HEK293 (cell line): ENCODE measurements at regions not wholly inside any gene's neighbourhood (a gene's known extent, or its start where the extent isn't known, plus 50 kb on each side); places are given as distances from the start of the nearest gene placed in this dataset.

Experiments used
- CTCF ChIA-PET: fragments of 350-600 bp; formaldehyde crosslinking; extraction: SDS; loops from one replicate; lab custom pipeline; 2021; ENCODE audit warnings: antibody characterized with exemption; lab: Yijun Ruan, JAX
- POLR2A ChIA-PET: fragments of 300-600 bp; formaldehyde crosslinking; extraction: SDS; loops from one replicate; lab custom pipeline; 2020; ENCODE audit warnings: antibody characterized with exemption, inconsistent platforms; lab: Yijun Ruan, JAX
- H3K27ac ChIP-seq: fragments of 200-500 bp; sonication (Bioruptor generic); 2 replicates; pipeline ENCODE4 v1.5.1; 2014; ENCODE audit warnings: low read depth, low read length, control low read depth, inconsistent platforms; ENCODE audit errors: extremely low read depth
- H3K36me3 ChIP-seq, 2 experiments: fragments of 200-500 bp in 1 of 2; sonication (Bioruptor generic) in 1 of 2; 1 replicate in 1 of 2; 2 replicates in 1 of 2; pipeline ENCODE4 v1.5.1; 2014 to 2017; ENCODE audit warnings: inconsistent platforms in 2 of 2, low read length in 2 of 2; ENCODE audit not compliant: control insufficient read depth in 2 of 2, insufficient read depth in 1 of 2
- H3K4me1 ChIP-seq: fragments of 200-500 bp; sonication (Bioruptor generic); 2 replicates; pipeline ENCODE4 v1.5.1; 2014; ENCODE audit warnings: mild to moderate bottlenecking, low read length, inconsistent platforms; ENCODE audit not compliant: control insufficient read depth, insufficient read depth
- H3K4me3 ChIP-seq: 2 replicates; pipeline ENCODE4 v1.5.1; 2011; ENCODE audit warnings: low read depth, mild to moderate bottlenecking, control low read depth, low read length, moderate library complexity
- H3K9me3 ChIP-seq: fragments of 200-500 bp; sonication (Bioruptor generic); 2 replicates; pipeline ENCODE4 v1.5.1; 2014; ENCODE audit warnings: low read depth, low read length, inconsistent platforms; ENCODE audit not compliant: control insufficient read depth, insufficient read depth
- BCL11B ChIP-seq: fragments of 450-650 bp; formaldehyde crosslinking; IDR thresholded peaks from 2 replicates; pipeline ENCODE4 v1.5.1; 2016; ENCODE audit warnings: low read depth, missing biosample characterization, missing genetic modification characterization
- EGR2 ChIP-seq: fragments of 450-650 bp; formaldehyde crosslinking; IDR thresholded peaks from 2 replicates; pipeline ENCODE4 v1.5.1; 2016; ENCODE audit warnings: low read depth, missing biosample characterization, missing genetic modification characterization
- FEZF1 ChIP-seq: fragments of 450-650 bp; formaldehyde crosslinking; IDR thresholded peaks from 2 replicates; pipeline ENCODE4 v1.5.1; 2016; ENCODE audit warnings: missing biosample characterization, missing genetic modification characterization
- IKZF3 ChIP-seq: fragments of 450-650 bp; IDR thresholded peaks from 2 replicates; pipeline ENCODE4 v1.5.0; 2018; ENCODE audit warnings: missing biosample characterization, mild to moderate bottlenecking, missing genetic modification characterization, moderate library complexity
- KLF16 ChIP-seq: fragments of 450-650 bp; formaldehyde crosslinking; IDR thresholded peaks from 2 replicates; pipeline ENCODE4 v1.5.1; 2017; ENCODE audit warnings: missing biosample characterization, missing genetic modification characterization
- OVOL3 ChIP-seq: fragments of 450-650 bp; formaldehyde crosslinking; IDR thresholded peaks from 2 replicates; pipeline ENCODE4 v1.5.1; 2016; ENCODE audit warnings: missing biosample characterization, missing genetic modification characterization
- SALL2 ChIP-seq: fragments of 450-650 bp; formaldehyde crosslinking; IDR thresholded peaks from 2 replicates; pipeline ENCODE4 v1.5.0; 2017; ENCODE audit warnings: missing biosample characterization, mild to moderate bottlenecking, missing genetic modification characterization, borderline replicate concordance
- SP3 ChIP-seq: fragments of 450-650 bp; formaldehyde crosslinking; IDR thresholded peaks from 2 replicates; pipeline ENCODE4 v1.5.1; 2016; ENCODE audit warnings: missing biosample characterization, missing genetic modification characterization
- ZBTB21 ChIP-seq: fragments of 450-650 bp; formaldehyde crosslinking; IDR thresholded peaks from 2 replicates; pipeline ENCODE4 v1.5.1; 2017; ENCODE audit warnings: missing biosample characterization, missing genetic modification characterization
- ZBTB7A ChIP-seq: fragments of 450-650 bp; formaldehyde crosslinking; IDR thresholded peaks from 2 replicates; pipeline ENCODE4 v1.5.1; 2016; ENCODE audit warnings: low read depth, missing biosample characterization, missing genetic modification characterization
- ZFHX2 ChIP-seq: fragments of 450-650 bp; formaldehyde crosslinking; conservative IDR thresholded peaks from 2 replicates; pipeline ENCODE4 v1.5.1; 2016; ENCODE audit warnings: missing biosample characterization, missing genetic modification characterization
- ZFP3 ChIP-seq: fragments of 450-650 bp; formaldehyde crosslinking; IDR thresholded peaks from 2 replicates; pipeline ENCODE4 v1.5.1; 2016; ENCODE audit warnings: low read depth, missing biosample characterization, missing genetic modification characterization
- ZNF140 ChIP-seq: fragments of 450-650 bp; formaldehyde crosslinking; IDR thresholded peaks from 2 replicates; pipeline ENCODE4 v1.5.1; 2016; ENCODE audit warnings: missing biosample characterization, missing genetic modification characterization
- ZNF155 ChIP-seq: fragments of 450-650 bp; formaldehyde crosslinking; IDR thresholded peaks from 2 replicates; pipeline ENCODE4 v1.5.1; 2016; ENCODE audit warnings: missing biosample characterization, missing genetic modification characterization
- ZNF404 ChIP-seq: fragments of 450-650 bp; formaldehyde crosslinking; IDR thresholded peaks from 2 replicates; pipeline ENCODE4 v1.5.1; 2017; ENCODE audit warnings: missing biosample characterization, missing genetic modification characterization
- ZNF514 ChIP-seq: fragments of 450-650 bp; formaldehyde crosslinking; IDR thresholded peaks from 2 replicates; pipeline ENCODE4 v1.5.1; 2016; ENCODE audit warnings: missing biosample characterization, missing genetic modification characterization
- ZNF544 ChIP-seq: fragments of 450-650 bp; formaldehyde crosslinking; IDR thresholded peaks from 2 replicates; pipeline ENCODE4 v1.5.0; 2017; ENCODE audit warnings: missing biosample characterization, missing genetic modification characterization
- ZNF561 ChIP-seq: fragments of 450-650 bp; IDR thresholded peaks from 2 replicates; pipeline ENCODE4 v1.5.1; 2018; ENCODE audit warnings: missing biosample characterization, missing genetic modification characterization, borderline replicate concordance
- ZNF571 ChIP-seq: fragments of 450-650 bp; formaldehyde crosslinking; IDR thresholded peaks from 2 replicates; pipeline ENCODE4 v1.5.0; 2017; ENCODE audit warnings: missing biosample characterization, missing genetic modification characterization
- ZNF654 ChIP-seq: fragments of 450-650 bp; formaldehyde crosslinking; IDR thresholded peaks from 2 replicates; pipeline ENCODE4 v1.5.1; 2016; ENCODE audit warnings: low read depth, missing biosample characterization, missing genetic modification characterization
- ZNF660 ChIP-seq: fragments of 450-650 bp; IDR thresholded peaks from 2 replicates; pipeline ENCODE4 v1.5.1; 2018; ENCODE audit warnings: missing biosample characterization, mild to moderate bottlenecking, missing genetic modification characterization
- ZNF670 ChIP-seq: fragments of 450-650 bp; formaldehyde crosslinking; IDR thresholded peaks from 2 replicates; pipeline ENCODE4 v1.5.1; 2016; ENCODE audit warnings: missing biosample characterization, missing genetic modification characterization, low read depth
- ZNF747 ChIP-seq: fragments of 450-650 bp; formaldehyde crosslinking; IDR thresholded peaks from 2 replicates; pipeline ENCODE4 v1.5.1; 2016; ENCODE audit warnings: missing biosample characterization, missing genetic modification characterization
- ZNF776 ChIP-seq: fragments of 450-650 bp; formaldehyde crosslinking; IDR thresholded peaks from 2 replicates; pipeline ENCODE4 v1.5.0; 2017; ENCODE audit warnings: missing biosample characterization, missing genetic modification characterization, borderline replicate concordance
- ZNF777 ChIP-seq: fragments of 450-650 bp; formaldehyde crosslinking; IDR thresholded peaks from 2 replicates; pipeline ENCODE4 v1.5.1; 2017; ENCODE audit warnings: missing biosample characterization, missing genetic modification characterization, borderline replicate concordance
- ZNF785 ChIP-seq: fragments of 450-650 bp; formaldehyde crosslinking; IDR thresholded peaks from 2 replicates; pipeline ENCODE4 v1.5.1; 2016; ENCODE audit warnings: missing biosample characterization, missing genetic modification characterization
- ZSCAN16 ChIP-seq: fragments of 450-650 bp; formaldehyde crosslinking; IDR thresholded peaks from 2 replicates; pipeline ENCODE4 v1.5.1; 2016; ENCODE audit warnings: missing biosample characterization, missing genetic modification characterization
- TF ChIP-seq, protein P1 (sequence below): fragments of 450-650 bp; formaldehyde crosslinking; IDR thresholded peaks from 2 replicates; pipeline ENCODE4 v1.5.1; 2016; ENCODE audit warnings: missing biosample characterization, missing genetic modification characterization
- TF ChIP-seq, protein P2 (sequence below): fragments of 450-650 bp; formaldehyde crosslinking; IDR thresholded peaks from 2 replicates; pipeline ENCODE4 v1.5.1; 2017; ENCODE audit warnings: missing biosample characterization, missing genetic modification characterization
- TF ChIP-seq, protein P3 (sequence below): fragments of 450-650 bp; formaldehyde crosslinking; IDR thresholded peaks from 2 replicates; pipeline ENCODE4 v1.5.1; 2016; ENCODE audit warnings: missing biosample characterization, missing genetic modification characterization

GRCh38 chr11:127259102-127259501, 258.5 kb upstream of the KIRREL3 start (continued):
- TF ChIP-seq ZNF747 (no peak), ZNF776 (tag by site-specific recombination) (no peak)

DNA sequence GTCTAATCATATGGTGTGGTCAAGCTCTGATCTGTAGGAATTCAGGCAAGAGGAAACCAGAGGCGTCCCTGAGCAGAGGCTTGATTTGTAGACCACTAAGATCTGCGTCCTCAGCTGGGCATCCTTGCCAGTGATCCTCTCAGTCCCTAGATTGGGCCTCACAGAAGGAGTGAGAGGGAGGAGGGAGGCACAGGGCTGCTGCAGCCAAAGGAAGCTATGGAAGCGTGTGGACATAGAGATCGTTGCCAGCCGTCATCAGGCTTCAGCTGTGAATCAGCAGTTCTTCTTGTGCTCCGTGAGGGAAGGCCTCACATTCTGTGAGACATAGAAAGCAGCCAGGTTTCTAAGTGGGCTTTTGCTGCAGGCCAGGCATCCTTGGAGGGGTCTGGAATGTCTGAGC, 254.6 kb upstream of the KIRREL3 start:
- Histone ChIP-seq H3K9me3 (no peaks in the 10 kb centered on the region), H3K4me3 (no peak overlapping the region), H3K27ac (no peak overlapping the region), H3K36me3 (no peaks in the 10 kb centered on the region), H3K4me1 (no peaks in the 10 kb centered on the region)
- TF ChIP-seq ZBTB21 (tag by site-specific recombination) (no peak), ZNF785 (no peak), ZNF404 (tag by site-specific recombination) (no peak), ZFHX2 (no peak), ZSCAN16 (no peak), SALL2 (tag by site-specific recombination) (no peak)
- TF ChIP-seq, protein P1, sequence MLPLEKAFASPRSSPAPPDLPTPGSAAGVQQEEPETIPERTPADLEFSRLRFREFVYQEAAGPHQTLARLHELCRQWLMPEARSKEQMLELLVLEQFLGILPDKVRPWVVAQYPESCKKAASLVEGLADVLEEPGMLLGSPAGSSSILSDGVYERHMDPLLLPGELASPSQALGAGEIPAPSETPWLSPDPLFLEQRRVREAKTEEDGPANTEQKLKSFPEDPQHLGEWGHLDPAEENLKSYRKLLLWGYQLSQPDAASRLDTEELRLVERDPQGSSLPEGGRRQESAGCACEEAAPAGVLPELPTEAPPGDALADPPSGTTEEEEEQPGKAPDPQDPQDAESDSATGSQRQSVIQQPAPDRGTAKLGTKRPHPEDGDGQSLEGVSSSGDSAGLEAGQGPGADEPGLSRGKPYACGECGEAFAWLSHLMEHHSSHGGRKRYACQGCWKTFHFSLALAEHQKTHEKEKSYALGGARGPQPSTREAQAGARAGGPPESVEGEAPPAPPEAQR (tag by site-specific recombination) = no peak
- TF ChIP-seq, protein P2, sequence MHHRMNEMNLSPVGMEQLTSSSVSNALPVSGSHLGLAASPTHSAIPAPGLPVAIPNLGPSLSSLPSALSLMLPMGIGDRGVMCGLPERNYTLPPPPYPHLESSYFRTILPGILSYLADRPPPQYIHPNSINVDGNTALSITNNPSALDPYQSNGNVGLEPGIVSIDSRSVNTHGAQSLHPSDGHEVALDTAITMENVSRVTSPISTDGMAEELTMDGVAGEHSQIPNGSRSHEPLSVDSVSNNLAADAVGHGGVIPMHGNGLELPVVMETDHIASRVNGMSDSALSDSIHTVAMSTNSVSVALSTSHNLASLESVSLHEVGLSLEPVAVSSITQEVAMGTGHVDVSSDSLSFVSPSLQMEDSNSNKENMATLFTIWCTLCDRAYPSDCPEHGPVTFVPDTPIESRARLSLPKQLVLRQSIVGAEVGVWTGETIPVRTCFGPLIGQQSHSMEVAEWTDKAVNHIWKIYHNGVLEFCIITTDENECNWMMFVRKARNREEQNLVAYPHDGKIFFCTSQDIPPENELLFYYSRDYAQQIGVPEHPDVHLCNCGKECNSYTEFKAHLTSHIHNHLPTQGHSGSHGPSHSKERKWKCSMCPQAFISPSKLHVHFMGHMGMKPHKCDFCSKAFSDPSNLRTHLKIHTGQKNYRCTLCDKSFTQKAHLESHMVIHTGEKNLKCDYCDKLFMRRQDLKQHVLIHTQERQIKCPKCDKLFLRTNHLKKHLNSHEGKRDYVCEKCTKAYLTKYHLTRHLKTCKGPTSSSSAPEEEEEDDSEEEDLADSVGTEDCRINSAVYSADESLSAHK (tag by site-specific recombination) = no peak
- POLR2A ChIA-PET = no interaction called here
- CTCF ChIA-PET = no interaction called here

DNA sequence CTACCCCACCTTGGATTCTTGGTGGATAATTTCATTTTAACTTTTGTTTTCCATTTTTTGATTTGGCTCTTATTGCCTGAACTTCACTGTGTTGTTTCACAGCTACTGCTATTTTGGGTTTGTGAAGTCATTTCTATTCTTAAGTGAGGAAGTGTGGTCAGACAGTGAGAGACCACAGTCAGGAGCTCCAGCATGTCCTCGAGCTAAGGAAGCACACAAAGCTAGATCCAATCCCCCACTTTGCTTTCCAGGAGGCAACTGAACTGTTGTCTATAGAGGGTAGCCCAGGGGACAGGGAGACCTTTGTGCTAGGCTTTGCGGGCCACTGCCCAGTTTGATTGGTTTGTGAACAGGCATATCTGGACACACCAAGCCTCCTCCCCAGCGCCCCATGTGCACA, 251.8 kb upstream of the KIRREL3 start:
- no peak overlapping the region for H3K27ac ChIP-seq
- H3K9me3 ChIP-seq = no peaks in the 10 kb centered on the region
- no peak for TF ChIP-seq ZFP3 (tag by site-specific recombination)
- TF ChIP-seq, protein P3, sequence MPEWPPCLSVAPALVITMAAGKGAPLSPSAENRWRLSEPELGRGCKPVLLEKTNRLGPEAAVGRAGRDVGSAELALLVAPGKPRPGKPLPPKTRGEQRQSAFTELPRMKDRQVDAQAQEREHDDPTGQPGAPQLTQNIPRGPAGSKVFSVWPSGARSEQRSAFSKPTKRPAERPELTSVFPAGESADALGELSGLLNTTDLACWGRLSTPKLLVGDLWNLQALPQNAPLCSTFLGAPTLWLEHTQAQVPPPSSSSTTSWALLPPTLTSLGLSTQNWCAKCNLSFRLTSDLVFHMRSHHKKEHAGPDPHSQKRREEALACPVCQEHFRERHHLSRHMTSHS (tag by site-specific recombination) = no peak
- no peak for TF ChIP-seq KLF16
- no peak for TF ChIP-seq ZNF670
- no peak for TF ChIP-seq SP3 (tag by site-specific recombination)
- TF ChIP-seq ZNF561 = no peak
- TF ChIP-seq EGR2 (tag by site-specific recombination) = no peak
- TF ChIP-seq FEZF1 (tag by site-specific recombination) = no peak
- no peak for TF ChIP-seq ZBTB7A (tag by site-specific recombination)
- ChIA-PET CTCF (no interaction called here), POLR2A (no interaction called here)
- no peak overlapping the region for H3K4me3 ChIP-seq
- H3K36me3 ChIP-seq = no peaks in the 10 kb centered on the region
- no peaks in the 10 kb centered on the region for H3K4me1 ChIP-seq

DNA sequence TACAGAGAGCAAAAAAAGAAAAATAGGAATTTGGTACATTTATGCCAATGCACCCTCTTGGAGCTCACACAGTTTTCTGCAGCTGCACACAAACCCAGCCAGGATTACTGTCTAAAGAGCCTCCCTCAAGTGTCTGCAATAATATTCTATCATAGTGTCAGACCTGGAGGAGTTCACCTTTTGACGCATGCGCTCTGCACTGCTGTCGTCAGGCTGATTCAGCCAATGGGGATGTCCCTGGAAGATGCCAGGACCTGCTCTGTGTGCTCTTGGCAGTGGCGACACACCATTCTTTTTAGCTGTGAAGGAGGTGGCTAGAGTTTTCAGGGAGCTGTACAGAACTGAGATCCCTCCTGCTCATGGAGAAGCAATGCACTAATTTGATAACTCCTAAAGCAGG, 249.0 kb upstream of the KIRREL3 start:
- H3K36me3 ChIP-seq = no peaks in the 10 kb centered on the region
- TF ChIP-seq OVOL3 (tag by site-specific recombination) (no peak), IKZF3 (tag by site-specific recombination) (no peak), SP3 (tag by site-specific recombination) (no peak), BCL11B (tag by site-specific recombination) (no peak), ZNF777 (tag by site-specific recombination) (no peak), ZNF660 (tag by site-specific recombination) (no peak), ZNF514 (tag by site-specific recombination) (no peak), ZBTB21 (tag by site-specific recombination) (no peak), ZNF571 (tag by site-specific recombination) (no peak), ZNF544 (tag by site-specific recombination) (no peak), ZNF140 (tag by site-specific recombination) (no peak), ZNF654 (tag by site-specific recombination) (no peak), ZNF155 (no peak)
- TF ChIP-seq, all 188 proteins: peak for 0
- no peak overlapping the region for H3K27ac ChIP-seq
- POLR2A ChIA-PET = no interaction called here
- no peak overlapping the region for H3K4me3 ChIP-seq
- no peaks in the 10 kb centered on the region for H3K4me1 ChIP-seq
- no peaks in the 10 kb centered on the region for H3K9me3 ChIP-seq
- CTCF ChIA-PET = no interaction called here
